GM18498 (cell line): ENCODE measurements at regions not wholly inside any gene's neighbourhood (a gene's known extent, or its start where the extent isn't known, plus 50 kb on each side); places are given as distances from the start of the nearest gene placed in this dataset.

Experiments
- ATAC-seq: cut with Tn5 transposase; IDR thresholded peaks from one replicate; pipeline ENCODE4 v1.9.1; 2021; ENCODE audit warnings: mild to moderate bottlenecking, moderate library complexity; ENCODE audit not compliant: unreplicated experiment

- ATAC-seq, result no peak
Observed at GRCh38 chr1:106962591-106962990, 93.9 kb upstream of the PRMT6 start.

- ATAC-seq, result no peak
Observed at GRCh38 chr1:106964495-106964894, 92.0 kb upstream of the PRMT6 start.

GRCh38 chr1:106968644-106969043 is 87.8 kb upstream of the PRMT6 start:
- ATAC-seq, result no peak

- no peak for ATAC-seq
Observed at GRCh38 chr1:106969731-106970130, 86.7 kb upstream of the PRMT6 start.

- ATAC-seq, result no peak
Observed at GRCh38 chr1:106972074-106972473, 84.4 kb upstream of the PRMT6 start.

GRCh38 chr1:106975944-106976343 is 80.5 kb upstream of the PRMT6 start:
- ATAC-seq, result no peak

GRCh38 chr1:106978477-106979322 is 77.8 kb upstream of the PRMT6 start:
- ATAC-seq, result no peak

GRCh38 chr1:106979371-106979770 is 77.1 kb upstream of the PRMT6 start:
- no peak for ATAC-seq

GRCh38 chr1:106980121-106980520 is 76.4 kb upstream of the PRMT6 start:
- ATAC-seq, result no peak

GRCh38 chr1:106984801-106985200 is 71.7 kb upstream of the PRMT6 start:
- no peak for ATAC-seq

- ATAC-seq, result no peak
Observed at GRCh38 chr1:106986603-106987002, 69.9 kb upstream of the PRMT6 start.

- peak; percentile 95 for ATAC-seq
Observed at GRCh38 chr1:106995970-106996369, 60.5 kb upstream of the PRMT6 start.

- ATAC-seq, result no peak
Observed at GRCh38 chr1:106998431-106999002, 58.0 kb upstream of the PRMT6 start.

GRCh38 chr1:107000902-107001301 is 55.6 kb upstream of the PRMT6 start:
- no peak for ATAC-seq

- ATAC-seq, result no peak
Observed at GRCh38 chr1:107003972-107004371, 52.5 kb upstream of the PRMT6 start.

GRCh38 chr1:107004421-107004820 is 52.1 kb upstream of the PRMT6 start:
- no peak for ATAC-seq
